NCI-H2227 treated with DMSO at 0.1 percent for 48 hours (cell line): ENCODE measurements at regions not wholly inside any gene's neighbourhood (a gene's known extent, or its start where the extent isn't known, plus 50 kb on each side); places are given as distances from the start of the nearest gene placed in this dataset.
"Not testable (repeated sequence)": the region's sequence is repeated elsewhere in the genome, so short reads cannot be mapped to it uniquely, and the experiment has no call there.

Source experiments
- DNase-seq: peaks from one replicate; lab custom pipeline; 2025; lab: John Stamatoyannopoulos, UW

- DNase-seq = no peak
Measured at GRCh38 chr6:15176816-15177370, 69.0 kb upstream of the JARID2 start.

- no peak for DNase-seq
Measured at GRCh38 chr6:15183979-15184378, 61.9 kb upstream of the JARID2 start.

- no peak for DNase-seq
Measured at GRCh38 chr6:15184441-15184861, 61.4 kb upstream of the JARID2 start.

GRCh38 chr6:15185111-15185510 lies 60.8 kb upstream of the JARID2 start:
- not testable (repeated sequence) for DNase-seq

GRCh38 chr6:15193451-15193850 lies 52.4 kb upstream of the JARID2 start:
- not testable (repeated sequence) for DNase-seq

- DNase-seq = no peak
Measured at GRCh38 chr6:15194453-15194852, 51.4 kb upstream of the JARID2 start.
